Renal cortex interstitium (tissue), 11 donors: ENCODE measurements at regions not wholly inside any gene's neighbourhood (a gene's known extent, or its start where the extent isn't known, plus 50 kb on each side); places are given as distances from the start of the nearest gene placed in this dataset.
A peak's percentile ranks its signal among the peaks of the same experiment; 100 is the strongest.

ENCODE experiments used
- DNase-seq, 11 donors: peaks; one replicate each; pipeline ENCODE4 v3.0.0-alpha.2; 2013; ENCODE audit warnings: low read depth in 9 of 11, low spot score in 4 of 11; ENCODE audit errors: extremely low read depth in 1 of 11

GRCh38 chr1:90193116-90193515 lies 198.2 kb downstream of the ZNF326 start:
- no peak for DNase-seq

- DNase-seq, result no peak
These were observed 197.5 kb downstream of the ZNF326 start for GRCh38 chr1:90192408-90192807.

- no peak for DNase-seq
These were observed 195.6 kb downstream of the ZNF326 start for GRCh38 chr1:90190523-90190922.

GRCh38 chr1:90189889-90190288 lies 195.0 kb downstream of the ZNF326 start:
- no peak for DNase-seq

GRCh38 chr1:90187323-90187585 lies 192.3 kb downstream of the ZNF326 start:
- no peak for DNase-seq

- DNase-seq, result no peak
These were observed 191.8 kb downstream of the ZNF326 start for GRCh38 chr1:90186506-90187322.

GRCh38 chr1:90176530-90176929 lies 181.6 kb downstream of the ZNF326 start:
- DNase-seq, result no peak

DNA sequence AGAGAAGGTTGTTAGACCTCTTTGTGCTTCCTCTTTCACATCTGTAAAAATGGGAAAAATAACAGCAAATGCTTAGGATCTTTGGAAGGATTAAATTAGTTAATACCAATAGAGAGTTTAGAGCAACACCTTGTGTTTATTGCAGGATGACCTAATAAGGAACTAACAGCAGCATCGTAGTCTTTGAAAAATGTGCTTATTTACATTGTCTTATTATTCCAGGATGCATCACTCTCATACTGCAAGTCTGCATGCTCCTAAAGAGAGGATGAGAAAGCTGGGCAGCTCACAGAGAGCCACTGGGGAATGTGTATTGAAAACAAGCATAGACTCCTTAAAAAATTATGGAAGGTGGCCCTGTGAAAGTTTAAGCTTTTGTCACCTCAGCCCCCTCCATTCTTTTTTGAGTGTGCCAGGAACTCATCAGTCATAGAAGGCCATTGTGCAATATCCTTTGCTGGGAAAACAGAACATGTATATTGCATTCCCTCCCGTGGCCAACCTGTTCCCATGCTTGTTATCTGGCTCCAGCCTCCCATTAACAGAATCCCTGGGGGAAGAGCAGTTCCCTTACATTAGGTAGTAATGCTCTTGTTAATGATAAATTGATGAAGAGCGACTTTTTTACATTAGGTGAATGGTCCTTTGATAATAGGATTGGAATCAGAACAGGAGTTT lies 180.7 kb downstream of the ZNF326 start:
- no peak for DNase-seq

GRCh38 chr1:90174246-90174645 lies 179.3 kb downstream of the ZNF326 start:
- DNase-seq, result peak in 1 of 11 donors; percentile 11

GRCh38 chr1:90162216-90162615 lies 167.3 kb downstream of the ZNF326 start:
- DNase-seq, result no peak

GRCh38 chr1:90161625-90162024 lies 166.7 kb downstream of the ZNF326 start:
- DNase-seq, result no peak

DNA sequence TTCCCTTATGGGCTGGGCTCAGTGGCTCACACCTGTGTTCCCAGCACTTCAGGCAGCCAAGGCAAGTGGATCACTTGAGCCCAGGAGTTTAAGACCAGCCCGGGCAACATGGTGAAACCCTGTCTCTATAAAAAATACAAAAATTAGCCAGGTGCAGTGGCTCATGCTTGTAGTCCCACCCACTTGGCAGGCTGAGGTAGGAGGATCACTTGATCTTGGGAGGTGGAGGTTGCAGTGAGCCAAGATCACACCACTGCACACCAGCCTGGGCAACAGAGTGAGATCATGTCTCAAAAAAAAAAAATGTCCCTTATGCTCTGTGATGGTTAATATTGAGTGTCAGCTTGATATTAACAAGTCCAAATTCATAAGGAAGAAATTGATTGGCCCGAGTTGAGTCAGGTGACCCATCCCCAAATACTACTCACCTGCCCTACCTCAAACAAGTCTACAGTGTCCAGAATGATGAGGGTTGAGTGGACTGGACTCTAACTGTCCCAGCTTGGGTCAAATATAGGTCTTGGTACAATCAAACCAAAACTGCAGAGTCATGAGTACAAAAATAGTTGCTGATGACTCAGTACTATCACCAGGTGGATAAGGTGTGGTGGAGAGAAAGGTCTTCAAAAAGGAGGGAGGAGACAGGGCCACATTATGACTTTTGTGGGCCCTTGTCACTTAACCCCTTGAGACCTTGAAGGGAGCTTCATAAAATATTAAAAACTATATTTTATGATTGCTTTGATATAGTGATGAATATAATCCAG lies 161.0 kb downstream of the ZNF326 start:
- DNase-seq, result no peak

DNA sequence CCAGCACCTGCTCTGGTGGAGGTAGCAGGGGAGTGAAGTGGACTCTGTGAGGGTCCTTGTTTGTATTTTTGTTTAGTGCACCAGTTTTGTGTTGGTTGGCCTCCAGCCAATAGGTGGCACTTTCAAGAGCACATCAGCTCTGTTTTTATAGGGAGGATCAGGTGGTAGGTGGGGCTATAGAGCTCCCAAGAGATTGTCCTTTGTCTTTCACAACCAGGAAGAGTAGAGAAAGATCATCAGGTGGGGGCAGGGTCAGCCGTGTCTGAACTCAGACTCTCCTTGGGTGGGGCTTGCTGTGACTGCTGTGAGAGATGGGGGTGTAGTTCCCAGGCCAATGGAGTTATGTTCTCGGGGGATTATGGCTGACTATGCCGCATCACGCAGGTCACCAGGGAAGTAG lies 159.8 kb downstream of the ZNF326 start:
- DNase-seq, result no peak

DNA sequence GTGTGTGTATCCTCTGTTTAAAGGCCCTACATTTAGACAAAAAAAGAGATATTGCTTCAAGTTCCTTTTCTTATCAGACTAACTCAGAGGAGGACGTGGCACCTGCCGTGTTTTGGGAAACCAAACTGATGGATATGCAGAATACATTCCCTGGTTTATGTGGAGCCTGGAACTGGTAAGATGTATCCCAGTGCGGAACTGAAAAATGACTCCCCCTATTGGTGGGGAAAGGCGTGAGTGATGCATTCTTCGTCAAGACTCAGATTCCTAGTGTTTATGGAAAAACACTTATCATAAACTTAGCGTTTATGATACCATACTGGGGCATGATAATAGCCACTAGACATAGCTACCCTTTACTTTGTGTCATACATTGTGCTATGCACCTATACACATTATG lies 154.2 kb downstream of the ZNF326 start:
- DNase-seq, result no peak

- no peak for DNase-seq
These were observed 152.2 kb downstream of the ZNF326 start for GRCh38 chr1:90147093-90147492.

DNA sequence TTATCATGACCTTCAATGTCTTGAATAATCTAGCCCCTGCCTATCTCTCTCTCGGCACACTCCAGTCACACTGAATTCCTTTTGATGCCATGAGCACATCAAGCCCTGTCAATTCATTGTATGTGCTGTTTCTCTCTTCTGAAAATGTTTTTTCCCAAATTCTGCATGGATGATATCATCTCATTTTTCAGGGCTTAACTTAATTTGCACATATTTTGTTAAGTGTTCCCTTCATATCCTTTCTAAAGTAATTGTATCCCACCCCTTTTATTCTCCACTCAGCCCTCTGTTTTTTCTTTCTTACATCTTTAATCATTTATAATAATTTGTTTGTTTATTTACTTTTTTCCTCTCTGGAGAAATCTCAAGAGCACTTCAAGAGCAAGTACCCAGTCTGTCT lies 149.9 kb downstream of the ZNF326 start:
- no peak for DNase-seq

DNA sequence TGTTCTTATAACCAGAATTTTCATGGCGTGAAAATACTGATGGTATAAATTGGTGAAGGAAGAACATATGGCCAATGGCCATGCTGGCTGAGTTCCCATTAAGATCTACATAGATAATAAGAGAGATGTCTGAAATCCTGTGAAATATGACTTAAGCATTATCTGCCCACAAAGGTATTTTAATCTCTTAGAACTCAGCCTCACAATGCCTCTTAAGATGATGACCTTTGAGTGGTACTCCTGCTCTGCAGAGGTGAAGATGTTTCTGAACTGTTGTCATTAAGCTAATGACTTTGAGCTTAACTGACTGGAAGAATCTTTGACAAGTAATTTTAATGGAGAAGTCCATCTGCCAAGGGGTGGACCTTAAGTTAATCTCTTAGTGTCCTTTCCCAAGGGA lies 148.7 kb downstream of the ZNF326 start:
- DNase-seq, result no peak

DNA sequence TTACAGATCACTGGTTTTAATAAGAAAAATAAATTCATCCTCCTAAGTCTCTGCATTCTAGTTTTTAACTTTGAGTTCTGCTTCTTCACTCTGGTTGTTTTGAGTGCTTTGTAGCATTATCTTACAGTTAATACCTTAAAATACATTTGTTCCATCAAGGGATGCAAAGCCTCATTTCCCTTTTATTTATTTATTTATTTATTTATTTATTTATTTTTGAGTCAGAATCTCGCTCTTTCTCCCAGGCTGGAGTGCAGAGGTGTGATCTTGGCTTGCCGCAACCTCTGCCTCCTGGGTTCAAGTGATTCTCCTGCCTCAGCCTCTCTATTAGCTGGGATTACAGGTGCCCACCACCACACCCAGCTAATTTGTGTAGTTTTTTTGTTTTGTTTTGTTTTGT lies 147.8 kb downstream of the ZNF326 start:
- no peak for DNase-seq

GRCh38 chr1:90139837-90140236 lies 144.9 kb downstream of the ZNF326 start:
- no peak for DNase-seq

GRCh38 chr1:90135286-90135685 lies 140.4 kb downstream of the ZNF326 start:
- peak in 2 of 11 donors; percentile 6 to 7 for DNase-seq
